ENCODE measurements at regions not wholly inside any gene's neighbourhood (a gene's known extent, or its start where the extent isn't known, plus 50 kb on each side); places are given as distances from the start of the nearest gene placed in this dataset.
"Not testable (repeated sequence)": the region's sequence is repeated elsewhere in the genome, so short reads cannot be mapped to it uniquely, and the experiment has no call there.

- H3K4me3 Mint-ChIP-seq; H3K4me1 Mint-ChIP-seq; CTCF ChIA-PET; POLR2A ChIA-PET; intact Hi-C loops (cut with DNase I, micrococcal nuclease); ATAC-seq; H3K27me3 Mint-ChIP-seq; DNase-seq; H3K36me3 Mint-ChIP-seq (ENCODE audit: low read depth); H3K27ac Mint-ChIP-seq; H3K9me3 Mint-ChIP-seq (ENCODE audit: low read depth): not testable (repeated sequence)
Measured at GRCh38 chr2:83180862-83181530, 1278.1 kb downstream of the SUCLG1 start.

- CTCF ChIA-PET: interaction anchor here (0.6 kb wide), 1 partner anchor 11 kb away, joined by 4 read pairs; no protein-coding TSS in a partner anchor
- H3K4me1 Mint-ChIP-seq: no peaks in the 10 kb centered on the region
- H3K4me3 Mint-ChIP-seq: no peak overlapping the region
- H3K36me3 Mint-ChIP-seq (ENCODE audit: low read depth): no peaks in the 10 kb centered on the region
- H3K27me3 Mint-ChIP-seq: no peaks in the 10 kb centered on the region
- ATAC-seq: no peak
- POLR2A ChIA-PET: no interaction called here
- intact Hi-C loops (cut with DNase I, micrococcal nuclease): no loop called here
- no peaks in the 10 kb centered on the region for H3K9me3 Mint-ChIP-seq (ENCODE audit: low read depth)
- no peak overlapping the region for H3K27ac Mint-ChIP-seq
- no peak for DNase-seq
Measured at GRCh38 chr2:83176539-83176938, 1282.5 kb downstream of the SUCLG1 start.

DNA sequence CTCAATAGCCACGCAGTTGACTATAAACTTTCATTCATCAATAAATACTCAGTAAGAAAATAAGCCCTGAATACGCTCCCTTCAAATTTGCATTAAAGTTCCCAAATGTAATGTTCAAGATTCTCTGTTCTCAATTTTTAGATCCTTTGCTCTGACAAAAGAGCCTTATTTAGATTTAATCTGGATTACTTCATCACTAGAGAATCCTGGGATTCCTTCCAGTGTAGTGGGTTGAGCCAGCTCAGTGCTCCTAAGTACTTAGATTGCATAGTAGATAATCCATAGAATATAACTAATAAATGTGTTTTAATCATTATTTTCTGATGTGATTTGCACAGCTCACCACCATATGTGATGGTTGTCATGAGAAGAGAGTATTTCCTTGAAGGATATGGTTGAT, 1286.2 kb downstream of the SUCLG1 start:
- no peak overlapping the region for H3K4me3 Mint-ChIP-seq
- no peaks in the 10 kb centered on the region for H3K36me3 Mint-ChIP-seq (ENCODE audit: low read depth)
- H3K9me3 Mint-ChIP-seq (ENCODE audit: low read depth): peaks cover 1% of the 10 kb centered on the region
- intact Hi-C loops (cut with DNase I, micrococcal nuclease): no loop called here
- no peak overlapping the region for H3K27ac Mint-ChIP-seq
- no peak for DNase-seq
- ChIA-PET POLR2A (no interaction called here), CTCF (no interaction called here)
- no peak for ATAC-seq
- H3K27me3 Mint-ChIP-seq: no peaks in the 10 kb centered on the region
- no peaks in the 10 kb centered on the region for H3K4me1 Mint-ChIP-seq

- H3K4me1 Mint-ChIP-seq: no peaks in the 10 kb centered on the region
- no peaks in the 10 kb centered on the region for H3K36me3 Mint-ChIP-seq (ENCODE audit: low read depth)
- POLR2A ChIA-PET: no interaction called here
- DNase-seq (no peak), ATAC-seq (no peak)
- H3K27me3 Mint-ChIP-seq: no peaks in the 10 kb centered on the region
- H3K4me3 Mint-ChIP-seq: no peak overlapping the region
- intact Hi-C loops (cut with DNase I, micrococcal nuclease): no loop called here
- CTCF ChIA-PET: no interaction called here
- peaks cover 1% of the 10 kb centered on the region for H3K9me3 Mint-ChIP-seq (ENCODE audit: low read depth)
- H3K27ac Mint-ChIP-seq: no peak overlapping the region
Measured at GRCh38 chr2:83168377-83168776, 1290.7 kb downstream of the SUCLG1 start.

DNA sequence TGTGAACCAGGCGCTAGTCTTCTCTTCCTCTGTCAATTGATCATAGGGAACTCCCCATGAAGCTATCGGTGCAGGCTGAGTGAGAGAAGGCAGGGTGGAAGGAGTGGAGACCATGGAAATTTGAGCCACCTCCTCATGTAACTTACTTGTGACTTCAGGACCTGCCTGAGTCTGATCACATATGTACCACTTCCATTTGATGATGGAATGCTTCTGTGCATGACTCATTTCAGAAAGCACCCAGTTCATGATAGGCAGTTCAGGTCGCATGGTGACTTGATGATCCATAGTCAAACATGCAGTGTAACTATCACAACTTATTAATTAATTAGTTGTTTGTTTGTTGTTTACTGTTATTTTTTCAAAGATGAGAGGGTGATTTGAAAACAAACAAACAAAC, 1296.7 kb downstream of the SUCLG1 start:
- Mint-ChIP-seq H3K27me3 (no peaks in the 10 kb centered on the region), H3K27ac (no peak overlapping the region), H3K4me3 (no peak overlapping the region), H3K36me3 (ENCODE audit: low read depth) (no peaks in the 10 kb centered on the region), H3K9me3 (ENCODE audit: low read depth) (peaks cover 3% of the 10 kb centered on the region), H3K4me1 (no peaks in the 10 kb centered on the region)
- ChIA-PET CTCF (no interaction called here), POLR2A (no interaction called here)
- DNase-seq (no peak), ATAC-seq (no peak)
- intact Hi-C loops (cut with DNase I, micrococcal nuclease): no loop called here

- no peak for DNase-seq
- Mint-ChIP-seq H3K4me3 (no peak overlapping the region), H3K27me3 (no peaks in the 10 kb centered on the region), H3K9me3 (ENCODE audit: low read depth) (peaks cover 5% of the 10 kb centered on the region), H3K4me1 (no peaks in the 10 kb centered on the region), H3K27ac (no peak overlapping the region), H3K36me3 (ENCODE audit: low read depth) (no peaks in the 10 kb centered on the region)
- intact Hi-C loops (cut with DNase I, micrococcal nuclease): no loop called here
- no peak for ATAC-seq
- CTCF ChIA-PET: no interaction called here
- POLR2A ChIA-PET: no interaction called here
Measured at GRCh38 chr2:83160571-83160970, 1298.5 kb downstream of the SUCLG1 start.

- Mint-ChIP-seq H3K4me3 (no peak overlapping the region), H3K27ac (no peak overlapping the region), H3K4me1 (no peaks in the 10 kb centered on the region), H3K27me3 (no peaks in the 10 kb centered on the region), H3K9me3 (ENCODE audit: low read depth) (peaks cover 5% of the 10 kb centered on the region), H3K36me3 (ENCODE audit: low read depth) (no peaks in the 10 kb centered on the region)
- ATAC-seq: no peak
- no peak for DNase-seq
- intact Hi-C loops (cut with DNase I, micrococcal nuclease): no loop called here
- POLR2A ChIA-PET: no interaction called here
- CTCF ChIA-PET: no interaction called here
Measured at GRCh38 chr2:83155826-83156225, 1303.3 kb downstream of the SUCLG1 start.

DNA sequence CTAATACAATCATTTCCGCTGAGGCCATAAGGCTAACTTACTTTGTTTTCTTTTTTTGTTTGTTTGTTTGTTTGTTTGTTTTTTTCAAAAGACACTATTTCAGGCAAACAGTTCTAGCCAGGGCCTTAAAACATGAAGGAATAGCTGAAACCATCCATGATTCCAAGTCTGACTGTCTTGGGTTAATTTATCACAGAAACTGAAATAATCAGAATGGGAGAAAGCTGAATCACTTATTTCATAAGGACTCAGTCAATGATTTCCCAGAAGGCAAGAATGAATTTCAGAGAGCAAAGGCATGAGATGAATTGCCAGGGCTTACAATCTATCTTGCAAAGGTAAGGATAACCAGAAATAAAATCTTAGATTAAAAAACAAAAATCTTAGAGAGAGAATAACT, 1315.1 kb downstream of the SUCLG1 start:
- Mint-ChIP-seq H3K36me3 (ENCODE audit: low read depth) (no peaks in the 10 kb centered on the region), H3K9me3 (ENCODE audit: low read depth) (peaks cover 6% of the 10 kb centered on the region), H3K4me1 (no peaks in the 10 kb centered on the region), H3K4me3 (no peak overlapping the region), H3K27ac (no peak overlapping the region), H3K27me3 (no peaks in the 10 kb centered on the region)
- POLR2A ChIA-PET: no interaction called here
- intact Hi-C loops (cut with DNase I, micrococcal nuclease): no loop called here
- CTCF ChIA-PET: no interaction called here
- no peak for DNase-seq
- no peak for ATAC-seq

- Mint-ChIP-seq H3K36me3 (ENCODE audit: low read depth) (no peaks in the 10 kb centered on the region), H3K9me3 (ENCODE audit: low read depth) (peaks cover 6% of the 10 kb centered on the region), H3K27ac (no peak overlapping the region), H3K27me3 (no peaks in the 10 kb centered on the region), H3K4me3 (no peak overlapping the region), H3K4me1 (no peaks in the 10 kb centered on the region)
- ATAC-seq (no peak), DNase-seq (no peak)
- ChIA-PET CTCF (no interaction called here), POLR2A (no interaction called here)
- intact Hi-C loops (cut with DNase I, micrococcal nuclease): no loop called here
Measured at GRCh38 chr2:83142934-83143333, 1316.1 kb downstream of the SUCLG1 start.

DNA sequence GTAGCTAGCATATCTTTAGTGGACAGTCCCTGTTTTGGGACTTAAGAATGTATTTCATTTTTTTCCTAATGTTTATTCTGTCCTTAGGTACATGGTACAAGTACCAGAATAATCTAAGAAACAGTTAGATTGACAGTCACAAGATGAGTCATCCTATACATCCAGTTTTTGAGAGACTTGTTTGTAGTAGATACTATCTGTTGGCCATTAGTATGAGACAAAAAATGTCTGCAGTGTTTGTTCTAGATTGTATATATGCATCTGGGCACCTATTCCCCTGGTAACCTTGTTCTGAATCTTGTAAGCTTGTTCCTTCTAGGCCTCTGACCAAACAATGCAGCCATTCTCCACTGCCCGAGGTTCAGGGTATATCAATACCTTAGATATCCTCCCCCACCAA, 1343.5 kb downstream of the SUCLG1 start:
- no peaks in the 10 kb centered on the region for H3K36me3 Mint-ChIP-seq (ENCODE audit: low read depth)

GRCh38 chr2:83115155-83115554, 1343.9 kb downstream of the SUCLG1 start:
- Mint-ChIP-seq H3K9me3 (ENCODE audit: low read depth) (peaks cover 5% of the 10 kb centered on the region), H3K36me3 (ENCODE audit: low read depth) (no peaks in the 10 kb centered on the region), H3K27ac (no peak overlapping the region), H3K4me1 (no peaks in the 10 kb centered on the region), H3K27me3 (no peaks in the 10 kb centered on the region), H3K4me3 (no peak overlapping the region)
- ChIA-PET CTCF (no interaction called here), POLR2A (no interaction called here)
- intact Hi-C loops (cut with DNase I, micrococcal nuclease): no loop called here
- DNase-seq: no peak
- no peak for ATAC-seq

More for the DNA sequence above, 1343.5 kb downstream of the SUCLG1 start:
- ChIA-PET POLR2A (no interaction called here), CTCF (no interaction called here)
- H3K27me3 Mint-ChIP-seq: no peaks in the 10 kb centered on the region
- ATAC-seq (no peak), DNase-seq (no peak)
- peaks cover 5% of the 10 kb centered on the region for H3K9me3 Mint-ChIP-seq (ENCODE audit: low read depth)
- H3K4me3 Mint-ChIP-seq: no peak overlapping the region
- intact Hi-C loops (cut with DNase I, micrococcal nuclease): no loop called here
- no peaks in the 10 kb centered on the region for H3K4me1 Mint-ChIP-seq
- H3K27ac Mint-ChIP-seq: no peak overlapping the region

DNA sequence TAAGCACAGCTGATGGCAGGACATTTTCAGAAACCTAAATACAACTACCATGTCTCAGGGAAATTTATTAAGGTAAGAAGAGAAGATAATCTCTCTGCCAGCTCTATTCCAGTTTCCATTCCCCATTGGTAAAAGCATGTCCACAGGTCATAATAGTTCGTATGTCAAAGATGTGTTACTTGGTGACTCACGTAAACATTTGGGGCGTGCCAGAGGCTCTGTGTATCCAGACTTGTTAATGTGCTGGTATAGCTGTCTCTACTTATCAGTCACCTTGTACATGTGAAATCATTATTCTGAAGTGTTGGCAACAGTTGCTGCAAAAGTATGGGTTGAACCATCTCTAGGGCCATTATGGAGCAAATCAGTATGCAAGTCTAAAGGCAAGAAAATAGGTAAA, 1345.1 kb downstream of the SUCLG1 start:
- POLR2A ChIA-PET: no interaction called here
- Mint-ChIP-seq H3K27me3 (no peaks in the 10 kb centered on the region), H3K36me3 (ENCODE audit: low read depth) (no peaks in the 10 kb centered on the region), H3K4me1 (no peaks in the 10 kb centered on the region), H3K9me3 (ENCODE audit: low read depth) (peaks cover 8% of the 10 kb centered on the region), H3K4me3 (no peak overlapping the region), H3K27ac (no peak overlapping the region)
- intact Hi-C loops (cut with DNase I, micrococcal nuclease): no loop called here
- ATAC-seq (no peak), DNase-seq (no peak)
- CTCF ChIA-PET: no interaction called here

DNA sequence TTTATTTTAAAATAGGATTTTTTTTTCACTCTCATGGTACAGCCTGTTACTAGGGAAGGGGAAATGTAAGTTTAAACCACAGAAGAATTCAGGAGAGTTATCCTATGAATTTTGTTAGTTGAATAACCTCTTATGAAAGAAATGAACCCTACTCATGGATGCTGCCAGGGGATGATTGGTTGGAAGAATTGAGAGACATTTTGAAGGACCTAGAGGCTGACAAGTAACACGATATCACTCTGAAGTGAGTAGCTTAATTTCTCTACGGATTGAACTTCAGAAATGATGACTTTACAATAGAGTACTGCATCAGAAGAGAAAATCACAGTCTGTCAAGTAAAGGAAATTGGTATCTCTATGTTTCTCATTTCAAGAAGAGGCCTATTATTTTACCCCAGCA, 1346.2 kb downstream of the SUCLG1 start:
- peaks cover 8% of the 10 kb centered on the region for H3K9me3 Mint-ChIP-seq (ENCODE audit: low read depth)
- intact Hi-C loops (cut with DNase I, micrococcal nuclease): no loop called here
- no peaks in the 10 kb centered on the region for H3K36me3 Mint-ChIP-seq (ENCODE audit: low read depth)
- POLR2A ChIA-PET: no interaction called here
- ATAC-seq (no peak), DNase-seq (no peak)
- CTCF ChIA-PET: no interaction called here
- H3K4me3 Mint-ChIP-seq: no peak overlapping the region
- no peak overlapping the region for H3K27ac Mint-ChIP-seq
- no peaks in the 10 kb centered on the region for H3K27me3 Mint-ChIP-seq
- H3K4me1 Mint-ChIP-seq: no peaks in the 10 kb centered on the region

Measured in activated CD4-positive, alpha-beta T cell treated with anti-CD3 and anti-CD28 coated beads for 36 hours (primary cell).